CD14-positive monocyte (primary cell): ENCODE measurements at regions not wholly inside any gene's neighbourhood (a gene's known extent, or its start where the extent isn't known, plus 50 kb on each side); places are given as distances from the start of the nearest gene placed in this dataset.

Source experiments
- DNase-seq, 3 donors: peaks; one replicate each; pipeline ENCODE4 v3.0.0-alpha.2; 2011 to 2022
- H2AFZ ChIP-seq: 2 replicates; pipeline ENCODE4 v1.6.0; 2012; ENCODE audit warnings: mild to moderate bottlenecking, low read depth, low read length, inconsistent platforms; ENCODE audit not compliant: insufficient read depth, poor library complexity, severe bottlenecking
- H3K27ac ChIP-seq, 2 donors: 1 replicate in 1 of 2; 2 replicates in 1 of 2; pipeline ENCODE4 v1.5.1; 2012 to 2013; ENCODE audit warnings: low read length in 2 of 2, control low read depth in 1 of 2, inconsistent platforms in 1 of 2, low read depth in 1 of 2, mild to moderate bottlenecking in 1 of 2
- H3K27me3 ChIP-seq, 2 donors: one replicate each; pipeline versions ENCODE4 v1.6.0 to v1.6.1; 2011 to 2013; ENCODE audit warnings: low read length in 2 of 2; ENCODE audit not compliant: control insufficient read depth in 2 of 2, insufficient read depth in 2 of 2
- H3K36me3 ChIP-seq, 2 donors: replicated peaks in 1 of 2; 1 replicate in 1 of 2; 2 replicates in 1 of 2; pipeline versions ENCODE4 v1.5.1 to v1.6.1; 2012 to 2013; ENCODE audit warnings: low read length in 2 of 2, control low read depth in 1 of 2, inconsistent platforms in 1 of 2, mild to moderate bottlenecking in 1 of 2; ENCODE audit not compliant: insufficient read depth in 2 of 2, control insufficient read depth in 1 of 2
- H3K4me1 ChIP-seq, 2 donors: 1 replicate in 1 of 2; 2 replicates in 1 of 2; pipeline versions ENCODE4 v1.5.1 to v1.6.1; 2012 to 2013; ENCODE audit warnings: low read length in 2 of 2, control low read depth in 1 of 2, inconsistent platforms in 1 of 2, mild to moderate bottlenecking in 1 of 2, moderate library complexity in 1 of 2; ENCODE audit not compliant: insufficient read depth in 2 of 2, control insufficient read depth in 1 of 2
- H3K4me2 ChIP-seq: replicated peaks from 2 replicates; pipeline ENCODE3; 2012; ENCODE audit warnings: low read length, moderate library complexity, mild to moderate bottlenecking; ENCODE audit not compliant: poor library complexity, severe bottlenecking; ENCODE audit errors: extremely low read depth
- H3K4me3 ChIP-seq, 3 experiments: fragments of 200-600 bp in 1 of 3; sonication (generic) in 1 of 3; replicated peaks in 1 of 3; 1 replicate in 2 of 3; 2 replicates in 1 of 3; pipeline ENCODE4 v1.5.1; 2011 to 2013; ENCODE audit warnings: low read length in 3 of 3, mild to moderate bottlenecking in 3 of 3, control low read depth in 2 of 3, low read depth in 2 of 3, inconsistent platforms in 1 of 3, moderate library complexity in 1 of 3
- H3K79me2 ChIP-seq: 2 replicates; pipeline ENCODE4 v1.6.0; 2012; ENCODE audit warnings: mild to moderate bottlenecking, control low read depth, inconsistent platforms, low read length, moderate library complexity; ENCODE audit not compliant: insufficient read depth
- H3K9ac ChIP-seq: 2 replicates; pipeline ENCODE4 v1.6.0; 2017; ENCODE audit warnings: low read length, mild to moderate bottlenecking; ENCODE audit not compliant: insufficient read depth, poor library complexity, severe bottlenecking
- H3K9me3 ChIP-seq, 2 donors: replicated peaks in 1 of 2; 1 replicate in 1 of 2; 2 replicates in 1 of 2; pipeline versions ENCODE4 v1.5.1 to v1.6.1; 2012 to 2013; ENCODE audit warnings: low read length in 2 of 2, control low read depth in 1 of 2; ENCODE audit not compliant: control insufficient read depth in 1 of 2, insufficient read depth in 1 of 2
- H4K20me1 ChIP-seq: 2 replicates; pipeline ENCODE4 v1.6.0; 2012; ENCODE audit warnings: mild to moderate bottlenecking, low read length, control low read depth, moderate library complexity; ENCODE audit not compliant: insufficient read depth
- H3K27ac Mint-ChIP-seq, 7 donors: one replicate each; pipeline ENCODE4 v1.8.0; 2020; ENCODE audit warnings: mild to moderate bottlenecking in 7 of 7, mixed read lengths in 7 of 7, moderate library complexity in 6 of 7, inconsistent platforms in 2 of 7
- H3K27me3 Mint-ChIP-seq, 3 donors: one replicate each; pipeline ENCODE4 v1.8.0; 2021 to 2022; ENCODE audit warnings: low read depth in 3 of 3, mild to moderate bottlenecking in 3 of 3, mixed read lengths in 3 of 3, moderate library complexity in 3 of 3, inconsistent platforms in 1 of 3
- H3K36me3 Mint-ChIP-seq, 2 donors: one replicate each; pipeline ENCODE4 v1.8.0; 2020; ENCODE audit warnings: mixed read lengths in 2 of 2, inconsistent platforms in 1 of 2, mild to moderate bottlenecking in 1 of 2
- H3K4me1 Mint-ChIP-seq: one replicate; pipeline ENCODE4 v1.8.0; 2020; ENCODE audit warnings: mild to moderate bottlenecking, mixed read lengths
- H3K4me3 Mint-ChIP-seq, 2 donors: one replicate each; pipeline ENCODE4 v1.8.0; 2020; ENCODE audit warnings: mild to moderate bottlenecking in 2 of 2, mixed read lengths in 2 of 2, moderate library complexity in 1 of 2
- H3K9me3 Mint-ChIP-seq, 7 donors: one replicate each; pipeline ENCODE4 v1.8.0; 2020 to 2022; ENCODE audit warnings: mixed read lengths in 7 of 7, mild to moderate bottlenecking in 6 of 7, moderate library complexity in 6 of 7, inconsistent platforms in 2 of 7
- WGBS: methylation state at CpG from one replicate; pipeline ENCODE4 v1.1.5; 2013; ENCODE audit warnings: missing lambda C conversion rate; ENCODE audit not compliant: insufficient coverage; 5-methylcytosine and 5-hydroxymethylcytosine counted together
- intact Hi-C, 2 donors: fragments of 100-400 bp; cut with micrococcal nuclease; formaldehyde crosslinking; loops; one replicate each; pipeline versions ENCODE4 v1.15.0 to v1.15.1; 2023
- TF ChIP-seq, protein P1 (sequence below): fragments of 200-600 bp; IDR thresholded peaks from one replicate; pipeline ENCODE4 v1.8.0; 2022; ENCODE audit warnings: antibody characterized with exemption, mild to moderate bottlenecking

DNA sequence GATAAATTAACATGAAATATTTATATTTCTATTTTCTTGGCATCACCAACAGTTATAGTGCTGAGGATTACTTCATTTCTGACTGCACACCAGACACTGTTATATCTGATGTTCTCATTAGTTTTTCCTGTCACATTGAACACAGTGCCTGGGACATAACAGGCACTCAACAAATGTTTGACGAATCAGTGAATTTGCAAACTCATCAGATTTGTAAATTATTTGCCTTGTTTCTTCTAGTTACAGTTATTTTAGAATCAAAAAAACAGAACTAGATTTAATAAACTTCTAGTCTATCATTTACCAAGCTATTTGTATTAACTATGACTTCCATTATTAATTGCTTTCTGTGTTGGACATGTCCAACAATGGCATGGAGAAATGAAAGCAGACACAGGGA lies 483.3 kb downstream of the KLHL13 start:
- H3K4me3 Mint-ChIP-seq, result no peak overlapping the region
- no peaks in the 10 kb centered on the region for H3K4me1 Mint-ChIP-seq
- H3K27me3 ChIP-seq, result no peaks in the 10 kb centered on the region
- intact Hi-C loops, result no loop called here
- H4K20me1 ChIP-seq, result no peaks in the 10 kb centered on the region
- no peaks in the 10 kb centered on the region for H3K36me3 Mint-ChIP-seq
- H3K9ac ChIP-seq, result no peak overlapping the region
- no peak overlapping the region for H3K4me3 ChIP-seq
- TF ChIP-seq, protein P1, sequence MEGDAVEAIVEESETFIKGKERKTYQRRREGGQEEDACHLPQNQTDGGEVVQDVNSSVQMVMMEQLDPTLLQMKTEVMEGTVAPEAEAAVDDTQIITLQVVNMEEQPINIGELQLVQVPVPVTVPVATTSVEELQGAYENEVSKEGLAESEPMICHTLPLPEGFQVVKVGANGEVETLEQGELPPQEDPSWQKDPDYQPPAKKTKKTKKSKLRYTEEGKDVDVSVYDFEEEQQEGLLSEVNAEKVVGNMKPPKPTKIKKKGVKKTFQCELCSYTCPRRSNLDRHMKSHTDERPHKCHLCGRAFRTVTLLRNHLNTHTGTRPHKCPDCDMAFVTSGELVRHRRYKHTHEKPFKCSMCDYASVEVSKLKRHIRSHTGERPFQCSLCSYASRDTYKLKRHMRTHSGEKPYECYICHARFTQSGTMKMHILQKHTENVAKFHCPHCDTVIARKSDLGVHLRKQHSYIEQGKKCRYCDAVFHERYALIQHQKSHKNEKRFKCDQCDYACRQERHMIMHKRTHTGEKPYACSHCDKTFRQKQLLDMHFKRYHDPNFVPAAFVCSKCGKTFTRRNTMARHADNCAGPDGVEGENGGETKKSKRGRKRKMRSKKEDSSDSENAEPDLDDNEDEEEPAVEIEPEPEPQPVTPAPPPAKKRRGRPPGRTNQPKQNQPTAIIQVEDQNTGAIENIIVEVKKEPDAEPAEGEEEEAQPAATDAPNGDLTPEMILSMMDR, result no peak
- no peaks in the 10 kb centered on the region for H3K4me1 ChIP-seq
- no peaks in the 10 kb centered on the region for H3K9me3 Mint-ChIP-seq
- no peak for DNase-seq
- no peaks in the 10 kb centered on the region for H3K27me3 Mint-ChIP-seq
- H2AFZ ChIP-seq, result no peak overlapping the region
- no CpG with 5 or more reads among the region's 1 CpG for WGBS
- no peaks in the 10 kb centered on the region for H3K36me3 ChIP-seq
- no peak overlapping the region for H3K27ac Mint-ChIP-seq
- H3K4me2 ChIP-seq, result no peak overlapping the region
- no peaks in the 10 kb centered on the region for H3K79me2 ChIP-seq
- no peak overlapping the region for H3K27ac ChIP-seq
- no peaks in the 10 kb centered on the region for H3K9me3 ChIP-seq

DNA sequence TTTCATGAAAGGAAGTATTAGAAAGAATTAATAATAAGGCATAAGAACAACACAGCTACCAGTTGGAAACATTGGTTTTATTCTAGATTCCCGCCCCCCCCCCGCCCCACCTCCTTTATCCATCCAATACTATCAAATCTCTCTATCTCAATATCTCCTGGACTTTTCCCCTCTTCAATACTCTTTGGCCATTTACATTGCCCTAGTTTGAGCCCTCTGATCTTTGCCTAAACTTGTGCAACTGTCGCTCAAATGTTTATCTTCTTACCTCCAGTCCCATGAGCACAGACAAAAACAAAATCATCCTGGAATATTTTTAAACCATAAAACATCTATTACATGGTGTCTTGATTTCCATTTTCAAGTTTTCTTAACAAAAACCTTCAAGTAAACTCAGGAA lies 488.2 kb downstream of the KLHL13 start:
- Histone ChIP-seq H3K9ac (no peak overlapping the region), H3K4me3 (no peak overlapping the region), H3K27ac (no peak overlapping the region), H3K4me1 (no peaks in the 10 kb centered on the region), H2AFZ (no peak overlapping the region), H4K20me1 (no peaks in the 10 kb centered on the region), H3K4me2 (no peak overlapping the region), H3K79me2 (no peaks in the 10 kb centered on the region), H3K36me3 (no peaks in the 10 kb centered on the region), H3K27me3 (no peaks in the 10 kb centered on the region), H3K9me3 (no peaks in the 10 kb centered on the region)
- H3K4me3 Mint-ChIP-seq, result no peak overlapping the region
- no peaks in the 10 kb centered on the region for H3K36me3 Mint-ChIP-seq
- WGBS, result no CpG with 5 or more reads among the region's 3 CpGs
- H3K27me3 Mint-ChIP-seq, result no peaks in the 10 kb centered on the region
- TF ChIP-seq, protein P1, result no peak
- no peak for DNase-seq
- H3K27ac Mint-ChIP-seq, result no peak overlapping the region
- no peaks in the 10 kb centered on the region for H3K4me1 Mint-ChIP-seq
- intact Hi-C loops, result no loop called here
- peaks cover 0 to 6% (median 0%) of the 10 kb centered on the region in 7 donors for H3K9me3 Mint-ChIP-seq
